Ishikawa (cell line): ENCODE measurements at regions not wholly inside any gene's neighbourhood (a gene's known extent, or its start where the extent isn't known, plus 50 kb on each side); places are given as distances from the start of the nearest gene placed in this dataset.

Experiments used
- CEBPB ChIP-seq: IDR thresholded peaks from 2 replicates; pipeline ENCODE4 v1.6.1; 2012
- CREB1 ChIP-seq: IDR thresholded peaks from 2 replicates; pipeline ENCODE4 v1.6.1; 2012; ENCODE audit warnings: low read depth
- EGR1 ChIP-seq: IDR thresholded peaks from 2 replicates; pipeline ENCODE4 v1.6.1; 2012
- EP300 ChIP-seq: IDR thresholded peaks from 2 replicates; pipeline ENCODE4 v1.6.1; 2012; ENCODE audit warnings: borderline replicate concordance
- FOXM1 ChIP-seq: IDR thresholded peaks from 2 replicates; pipeline ENCODE4 v1.6.1; 2012; ENCODE audit warnings: low read depth, borderline replicate concordance
- NFIC ChIP-seq: IDR thresholded peaks from 2 replicates; pipeline ENCODE4 v1.6.1; 2012
- RAD21 ChIP-seq: IDR thresholded peaks from 2 replicates; pipeline ENCODE4 v1.6.1; 2012; ENCODE audit warnings: low read depth
- TAF1 ChIP-seq: IDR thresholded peaks from 2 replicates; pipeline ENCODE4 v1.6.1; 2012; ENCODE audit warnings: low read depth, mild to moderate bottlenecking
- TCF12 ChIP-seq: IDR thresholded peaks from 2 replicates; pipeline ENCODE4 v1.6.1; 2012; ENCODE audit warnings: low read depth
- TEAD4 ChIP-seq: IDR thresholded peaks from 2 replicates; pipeline ENCODE4 v1.6.1; 2012
- YY1 ChIP-seq: IDR thresholded peaks from 2 replicates; pipeline ENCODE4 v1.6.1; 2012; ENCODE audit warnings: low read depth
- ZBTB7A ChIP-seq: IDR thresholded peaks from 2 replicates; pipeline ENCODE4 v1.6.1; 2012; ENCODE audit warnings: low read depth
- TF ChIP-seq, protein P1 (sequence below): IDR thresholded peaks from 2 replicates; pipeline ENCODE4 v1.6.1; 2012
- TF ChIP-seq, protein P2 (sequence below): IDR thresholded peaks from 2 replicates; pipeline ENCODE4 v1.6.1; 2012; ENCODE audit warnings: low read depth, mild to moderate bottlenecking
- TF ChIP-seq, protein P3 (sequence below): IDR thresholded peaks from 2 replicates; pipeline ENCODE4 v1.6.1; 2012

DNA sequence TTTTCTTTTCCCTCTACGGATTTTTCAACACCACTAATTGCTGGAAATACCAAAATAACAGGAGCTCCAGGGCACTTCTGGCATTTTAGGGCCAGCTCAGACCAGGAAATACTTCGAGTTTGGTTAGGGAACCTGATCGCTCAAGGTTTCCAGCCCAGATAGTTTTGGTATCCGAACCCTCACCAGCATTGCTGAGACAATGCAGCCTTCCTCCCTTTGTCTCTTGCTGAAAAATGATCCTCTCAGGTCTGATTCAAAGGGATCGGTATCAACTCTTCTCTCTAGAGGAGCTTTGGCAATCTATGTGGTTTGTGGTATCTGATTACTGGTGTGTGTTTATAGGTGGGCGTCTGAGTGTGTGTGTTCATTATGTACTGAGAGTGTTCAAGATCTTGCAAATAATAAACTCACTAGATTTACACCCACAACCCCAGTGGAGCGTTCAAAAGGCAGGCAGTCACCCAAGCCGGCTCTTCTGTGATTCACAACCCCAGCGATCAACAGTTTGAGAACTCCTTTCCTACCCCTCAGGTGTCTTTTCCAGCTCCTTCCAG is 122.8 kb upstream of the EGFLAM start:
- TF ChIP-seq, protein P1, sequence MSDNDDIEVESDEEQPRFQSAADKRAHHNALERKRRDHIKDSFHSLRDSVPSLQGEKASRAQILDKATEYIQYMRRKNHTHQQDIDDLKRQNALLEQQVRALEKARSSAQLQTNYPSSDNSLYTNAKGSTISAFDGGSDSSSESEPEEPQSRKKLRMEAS: no peak

DNA sequence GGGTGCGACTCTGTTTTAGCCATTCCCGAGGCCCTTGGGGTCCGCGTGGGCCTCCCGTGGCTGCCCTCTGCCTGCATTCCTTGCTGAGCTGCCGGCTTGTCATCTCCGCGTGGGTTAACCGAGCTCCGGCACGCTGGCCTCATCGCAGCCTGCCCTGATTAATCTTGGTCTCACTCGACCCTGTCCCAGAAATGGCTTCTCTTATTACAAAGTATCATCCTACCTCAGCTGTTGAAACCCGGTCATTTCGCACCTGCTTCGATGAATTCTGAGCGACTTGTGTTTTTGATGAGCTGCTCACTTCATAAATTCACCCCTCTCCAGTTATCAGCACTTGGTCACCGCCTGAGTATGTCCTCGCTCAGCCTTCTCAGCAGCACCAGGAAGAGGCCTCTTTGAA is 123.5 kb upstream of the EGFLAM start:
- no peak for TF ChIP-seq RAD21
- no peak for TF ChIP-seq ZBTB7A
- TF ChIP-seq TEAD4: no peak
- no peak for TF ChIP-seq TCF12
- TF ChIP-seq CREB1: no peak
- no peak for TF ChIP-seq NFIC
- TF ChIP-seq YY1: no peak
- TF ChIP-seq, protein P2, sequence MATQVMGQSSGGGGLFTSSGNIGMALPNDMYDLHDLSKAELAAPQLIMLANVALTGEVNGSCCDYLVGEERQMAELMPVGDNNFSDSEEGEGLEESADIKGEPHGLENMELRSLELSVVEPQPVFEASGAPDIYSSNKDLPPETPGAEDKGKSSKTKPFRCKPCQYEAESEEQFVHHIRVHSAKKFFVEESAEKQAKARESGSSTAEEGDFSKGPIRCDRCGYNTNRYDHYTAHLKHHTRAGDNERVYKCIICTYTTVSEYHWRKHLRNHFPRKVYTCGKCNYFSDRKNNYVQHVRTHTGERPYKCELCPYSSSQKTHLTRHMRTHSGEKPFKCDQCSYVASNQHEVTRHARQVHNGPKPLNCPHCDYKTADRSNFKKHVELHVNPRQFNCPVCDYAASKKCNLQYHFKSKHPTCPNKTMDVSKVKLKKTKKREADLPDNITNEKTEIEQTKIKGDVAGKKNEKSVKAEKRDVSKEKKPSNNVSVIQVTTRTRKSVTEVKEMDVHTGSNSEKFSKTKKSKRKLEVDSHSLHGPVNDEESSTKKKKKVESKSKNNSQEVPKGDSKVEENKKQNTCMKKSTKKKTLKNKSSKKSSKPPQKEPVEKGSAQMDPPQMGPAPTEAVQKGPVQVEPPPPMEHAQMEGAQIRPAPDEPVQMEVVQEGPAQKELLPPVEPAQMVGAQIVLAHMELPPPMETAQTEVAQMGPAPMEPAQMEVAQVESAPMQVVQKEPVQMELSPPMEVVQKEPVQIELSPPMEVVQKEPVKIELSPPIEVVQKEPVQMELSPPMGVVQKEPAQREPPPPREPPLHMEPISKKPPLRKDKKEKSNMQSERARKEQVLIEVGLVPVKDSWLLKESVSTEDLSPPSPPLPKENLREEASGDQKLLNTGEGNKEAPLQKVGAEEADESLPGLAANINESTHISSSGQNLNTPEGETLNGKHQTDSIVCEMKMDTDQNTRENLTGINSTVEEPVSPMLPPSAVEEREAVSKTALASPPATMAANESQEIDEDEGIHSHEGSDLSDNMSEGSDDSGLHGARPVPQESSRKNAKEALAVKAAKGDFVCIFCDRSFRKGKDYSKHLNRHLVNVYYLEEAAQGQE: no peak
- TF ChIP-seq FOXM1: no peak
- no peak for TF ChIP-seq CEBPB
- no peak for TF ChIP-seq TAF1
- no peak for TF ChIP-seq EGR1
- no peak for TF ChIP-seq EP300
- TF ChIP-seq, protein P1: no peak
- TF ChIP-seq, protein P3, sequence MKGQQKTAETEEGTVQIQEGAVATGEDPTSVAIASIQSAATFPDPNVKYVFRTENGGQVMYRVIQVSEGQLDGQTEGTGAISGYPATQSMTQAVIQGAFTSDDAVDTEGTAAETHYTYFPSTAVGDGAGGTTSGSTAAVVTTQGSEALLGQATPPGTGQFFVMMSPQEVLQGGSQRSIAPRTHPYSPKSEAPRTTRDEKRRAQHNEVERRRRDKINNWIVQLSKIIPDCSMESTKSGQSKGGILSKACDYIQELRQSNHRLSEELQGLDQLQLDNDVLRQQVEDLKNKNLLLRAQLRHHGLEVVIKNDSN: no peak

DNA sequence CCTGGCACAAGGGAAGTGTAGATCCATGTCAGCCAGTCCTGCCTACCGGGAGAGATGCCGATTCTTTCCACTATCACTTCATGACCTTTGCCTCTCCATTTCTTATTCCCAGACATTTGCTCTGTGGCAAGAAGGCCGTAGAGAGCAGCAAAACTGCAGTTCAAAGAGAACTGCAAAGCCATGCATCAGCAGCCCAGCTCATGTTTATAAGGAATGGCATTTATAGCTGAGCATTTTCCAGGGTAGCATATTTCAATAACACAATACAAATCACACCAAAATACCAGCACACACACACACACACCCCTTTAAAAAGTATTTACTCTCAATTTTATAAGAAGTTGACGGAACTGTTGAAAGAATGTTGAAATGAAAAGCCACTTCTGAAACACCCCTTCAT is 126.7 kb upstream of the EGFLAM start:
- TF ChIP-seq NFIC: no peak
- TF ChIP-seq, protein P3: no peak
- TF ChIP-seq CREB1: no peak
- no peak for TF ChIP-seq YY1
- no peak for TF ChIP-seq TCF12
- TF ChIP-seq, protein P1: no peak
- TF ChIP-seq TAF1: no peak
- TF ChIP-seq RAD21: no peak
- no peak for TF ChIP-seq FOXM1
- no peak for TF ChIP-seq EP300
- TF ChIP-seq, protein P2: no peak

DNA sequence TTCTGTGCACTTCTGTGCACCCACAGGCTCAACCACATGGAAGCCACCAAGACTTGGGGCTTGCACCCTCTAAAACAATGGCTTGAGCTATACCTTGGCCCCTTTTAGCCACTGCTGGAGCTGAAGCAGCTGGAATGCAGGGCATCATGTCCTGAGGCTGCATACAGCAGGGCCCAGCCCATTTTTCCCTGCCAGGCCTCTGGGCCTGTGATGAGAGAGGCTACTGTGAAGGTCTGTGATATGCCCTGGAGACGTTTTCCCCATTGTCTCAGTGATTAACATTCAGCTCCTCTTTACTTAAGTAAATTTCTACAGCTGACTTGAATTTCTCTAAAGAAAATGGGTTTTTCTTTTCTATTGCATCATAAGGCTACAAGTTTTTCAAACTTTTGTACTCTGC is 134.0 kb upstream of the EGFLAM start:
- TF ChIP-seq CREB1 (no peak), TCF12 (no peak), TEAD4 (no peak), EP300 (no peak), TAF1 (no peak), CEBPB (no peak), NFIC (no peak), EGR1 (no peak), RAD21 (no peak), ZBTB7A (no peak), FOXM1 (no peak), YY1 (no peak)
- TF ChIP-seq, protein P2: no peak
- TF ChIP-seq, protein P1: no peak
- TF ChIP-seq, protein P3: no peak
